Thymus (tissue), 11 donors: ENCODE measurements at regions not wholly inside any gene's neighbourhood (a gene's known extent, or its start where the extent isn't known, plus 50 kb on each side); places are given as distances from the start of the nearest gene placed in this dataset.
"Not testable (repeated sequence)": the region's sequence is repeated elsewhere in the genome, so short reads cannot be mapped to it uniquely, and the experiment has no call there.

Experiments used
- DNase-seq, 9 donors: peaks; one replicate each; pipeline ENCODE4 v3.0.0-alpha.2; 2013; ENCODE audit warnings: low spot score in 9 of 9, low read depth in 6 of 9, missing footprints in 1 of 9
- H3K27ac ChIP-seq, 2 donors: one replicate each; pipeline ENCODE4 v1.5.1; 2013; ENCODE audit warnings: control low read depth in 1 of 2, low read depth in 1 of 2, low read length in 1 of 2, mild to moderate bottlenecking in 1 of 2, moderate library complexity in 1 of 2
- H3K27me3 ChIP-seq, 2 donors: one replicate each; pipeline ENCODE4 v1.5.1; 2013; ENCODE audit warnings: low read length in 1 of 2; ENCODE audit not compliant: control insufficient read depth in 2 of 2, insufficient read depth in 1 of 2
- H3K36me3 ChIP-seq, 2 donors: one replicate each; pipeline ENCODE4 v1.5.1; 2013; ENCODE audit warnings: low read length in 1 of 2, mild to moderate bottlenecking in 1 of 2, moderate library complexity in 1 of 2; ENCODE audit not compliant: control insufficient read depth in 2 of 2, insufficient read depth in 2 of 2
- H3K4me1 ChIP-seq, 2 donors: one replicate each; pipeline ENCODE4 v1.5.1; 2013; ENCODE audit warnings: low read length in 2 of 2; ENCODE audit not compliant: control insufficient read depth in 2 of 2, insufficient read depth in 2 of 2
- H3K4me3 ChIP-seq, 2 donors: one replicate each; pipeline ENCODE4 v1.5.1; 2013; ENCODE audit warnings: low read length in 2 of 2, control low read depth in 1 of 2, mild to moderate bottlenecking in 1 of 2
- H3K9me3 ChIP-seq, 2 donors: one replicate each; pipeline ENCODE4 v1.5.1; 2013; ENCODE audit warnings: low read length in 1 of 2, mild to moderate bottlenecking in 1 of 2; ENCODE audit not compliant: control insufficient read depth in 2 of 2, insufficient read depth in 1 of 2
- WGBS: extraction: QIAGEN DNeasy Blood & Tissue Kit; methylation state at CpG from one replicate; pipeline ENCODE4 v1.1.7; 2013; 5-methylcytosine and 5-hydroxymethylcytosine counted together
- donor health status: healthy.

DNA sequence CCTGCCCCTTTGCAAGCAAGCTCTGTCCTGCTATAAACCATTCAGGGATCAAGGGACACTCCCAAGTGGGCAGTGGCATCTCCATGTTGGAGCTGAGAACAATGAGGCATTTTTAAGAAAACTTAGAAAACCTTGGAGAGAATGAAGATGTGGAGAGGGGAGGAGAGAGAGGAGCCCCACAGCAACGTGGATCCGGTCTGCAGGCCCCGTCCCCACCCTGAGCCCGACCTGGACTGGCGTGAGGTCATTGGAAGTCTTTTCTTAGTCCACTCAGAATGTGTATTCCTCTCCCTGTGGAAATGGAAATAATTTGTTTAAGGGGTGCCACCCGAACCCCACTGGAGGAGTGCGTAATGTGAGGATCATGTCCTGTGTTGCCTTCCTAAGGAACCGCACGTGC is 328.0 kb upstream of the COX7C start:
- H3K4me3 ChIP-seq, H3K36me3 ChIP-seq, DNase-seq, H3K4me1 ChIP-seq, H3K27me3 ChIP-seq, H3K27ac ChIP-seq, H3K9me3 ChIP-seq: not testable (repeated sequence)
- 92% methylated on average over 9 of the region's 9 CpGs for WGBS

GRCh38 chr5:86292811-86293210 is 324.9 kb upstream of the COX7C start:
- H3K27me3 ChIP-seq, H3K4me3 ChIP-seq, H3K4me1 ChIP-seq, H3K27ac ChIP-seq, DNase-seq, H3K36me3 ChIP-seq, H3K9me3 ChIP-seq: not testable (repeated sequence)
- 98% methylated on average over 6 of the region's 6 CpGs for WGBS

GRCh38 chr5:86302643-86303042 is 315.1 kb upstream of the COX7C start:
- not testable (repeated sequence) for H3K9me3 ChIP-seq, H3K27me3 ChIP-seq, DNase-seq, H3K4me3 ChIP-seq, H3K4me1 ChIP-seq, H3K36me3 ChIP-seq, H3K27ac ChIP-seq
- WGBS, result 86% methylated on average over 1 of the region's 1 CpG

DNA sequence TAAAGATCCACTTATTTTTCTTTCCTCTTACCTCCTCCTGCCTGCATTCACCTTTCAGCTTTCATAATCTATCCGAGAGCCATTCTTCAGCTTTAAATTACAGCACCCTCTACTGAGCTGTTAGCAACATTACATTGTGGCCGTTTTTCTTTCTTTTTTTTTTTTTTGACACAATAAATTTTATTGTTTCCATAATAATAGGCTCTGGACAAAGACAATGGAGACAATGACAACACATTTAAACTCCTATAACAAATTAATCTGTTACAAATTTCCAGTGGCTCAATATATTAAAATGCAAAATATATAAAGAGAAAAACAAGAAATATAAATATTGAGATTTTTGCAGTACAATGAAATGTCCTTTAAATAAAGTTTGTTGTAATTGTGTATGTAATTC is 312.7 kb upstream of the COX7C start:
- DNase-seq, H3K36me3 ChIP-seq, H3K27me3 ChIP-seq, H3K4me1 ChIP-seq, H3K4me3 ChIP-seq, H3K9me3 ChIP-seq, H3K27ac ChIP-seq: not testable (repeated sequence)
- WGBS, result 2% methylated on average over 2 of the region's 2 CpGs

DNA sequence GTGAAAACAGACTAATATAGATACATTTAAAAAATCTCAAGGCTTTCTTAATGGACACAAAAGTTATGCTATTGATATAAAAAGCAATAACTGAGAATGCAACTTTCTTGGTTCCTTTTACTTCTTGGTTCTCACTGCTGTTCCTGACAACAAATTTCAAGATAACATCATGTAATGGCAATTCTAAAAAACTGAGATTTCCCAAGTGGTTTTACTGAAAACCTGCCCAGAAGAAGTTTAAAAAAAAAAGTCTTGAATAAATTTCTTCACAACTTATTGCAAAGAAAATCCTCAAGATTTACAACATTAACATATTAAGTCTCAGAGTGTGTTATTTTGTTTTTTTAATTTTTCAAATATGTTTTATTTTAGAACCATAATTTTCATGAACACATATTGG is 302.8 kb upstream of the COX7C start:
- Histone ChIP-seq H3K4me3 (no peak overlapping the region), H3K36me3 (no peaks in the 10 kb centered on the region), H3K27ac (no peak overlapping the region), H3K9me3 (no peaks in the 10 kb centered on the region), H3K4me1 (no peaks in the 10 kb centered on the region), H3K27me3 (no peaks in the 10 kb centered on the region)
- DNase-seq, result no peak

- no peak overlapping the region for H3K27ac ChIP-seq
- H3K4me3 ChIP-seq, result no peak overlapping the region
- H3K9me3 ChIP-seq, result no peaks in the 10 kb centered on the region
- no peaks in the 10 kb centered on the region for H3K4me1 ChIP-seq
- H3K27me3 ChIP-seq, result no peaks in the 10 kb centered on the region
- no peaks in the 10 kb centered on the region for H3K36me3 ChIP-seq
- DNase-seq, result no peak
Measured at GRCh38 chr5:86320266-86320665, 297.5 kb upstream of the COX7C start.

DNA sequence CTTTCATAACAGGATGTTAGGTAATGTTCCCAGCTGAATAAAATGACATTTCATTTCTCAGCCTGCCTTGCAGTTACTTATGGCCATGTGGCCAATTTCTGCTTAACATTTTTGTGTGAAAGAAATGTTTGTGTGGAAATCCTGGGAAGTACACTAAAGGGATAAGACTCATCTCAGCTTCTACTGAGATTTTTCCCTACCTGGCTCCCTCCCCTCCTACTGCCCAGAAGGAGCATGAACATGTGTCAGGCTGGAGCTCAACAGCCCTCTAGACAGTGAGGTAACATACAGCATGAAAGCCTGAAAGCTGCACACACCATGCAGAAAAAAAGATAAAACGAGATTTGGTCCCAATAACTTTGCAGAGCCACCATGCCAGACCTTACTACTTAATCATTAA is 288.4 kb upstream of the COX7C start:
- Histone ChIP-seq H3K4me3 (no peak overlapping the region), H3K27me3 (no peaks in the 10 kb centered on the region), H3K4me1 (no peaks in the 10 kb centered on the region), H3K9me3 (no peaks in the 10 kb centered on the region), H3K27ac (no peak overlapping the region), H3K36me3 (no peaks in the 10 kb centered on the region)
- WGBS, result 73% methylated on average over 1 of the region's 1 CpG
- DNase-seq, result no peak

GRCh38 chr5:86330736-86331135 is 287.0 kb upstream of the COX7C start:
- Histone ChIP-seq H3K27ac (no peak overlapping the region), H3K4me3 (no peak overlapping the region), H3K9me3 (no peaks in the 10 kb centered on the region), H3K36me3 (no peaks in the 10 kb centered on the region), H3K27me3 (no peaks in the 10 kb centered on the region), H3K4me1 (no peaks in the 10 kb centered on the region)
- WGBS, result 98% methylated on average over 2 of the region's 2 CpGs
- no peak for DNase-seq

- Histone ChIP-seq H3K4me1 (no peaks in the 10 kb centered on the region), H3K36me3 (no peaks in the 10 kb centered on the region), H3K9me3 (no peaks in the 10 kb centered on the region), H3K27me3 (no peaks in the 10 kb centered on the region), H3K27ac (no peak overlapping the region), H3K4me3 (no peak overlapping the region)
- DNase-seq, result no peak
- WGBS, result 78% methylated on average over 1 of the region's 1 CpG
Measured at GRCh38 chr5:86332851-86333250, 284.9 kb upstream of the COX7C start.

DNA sequence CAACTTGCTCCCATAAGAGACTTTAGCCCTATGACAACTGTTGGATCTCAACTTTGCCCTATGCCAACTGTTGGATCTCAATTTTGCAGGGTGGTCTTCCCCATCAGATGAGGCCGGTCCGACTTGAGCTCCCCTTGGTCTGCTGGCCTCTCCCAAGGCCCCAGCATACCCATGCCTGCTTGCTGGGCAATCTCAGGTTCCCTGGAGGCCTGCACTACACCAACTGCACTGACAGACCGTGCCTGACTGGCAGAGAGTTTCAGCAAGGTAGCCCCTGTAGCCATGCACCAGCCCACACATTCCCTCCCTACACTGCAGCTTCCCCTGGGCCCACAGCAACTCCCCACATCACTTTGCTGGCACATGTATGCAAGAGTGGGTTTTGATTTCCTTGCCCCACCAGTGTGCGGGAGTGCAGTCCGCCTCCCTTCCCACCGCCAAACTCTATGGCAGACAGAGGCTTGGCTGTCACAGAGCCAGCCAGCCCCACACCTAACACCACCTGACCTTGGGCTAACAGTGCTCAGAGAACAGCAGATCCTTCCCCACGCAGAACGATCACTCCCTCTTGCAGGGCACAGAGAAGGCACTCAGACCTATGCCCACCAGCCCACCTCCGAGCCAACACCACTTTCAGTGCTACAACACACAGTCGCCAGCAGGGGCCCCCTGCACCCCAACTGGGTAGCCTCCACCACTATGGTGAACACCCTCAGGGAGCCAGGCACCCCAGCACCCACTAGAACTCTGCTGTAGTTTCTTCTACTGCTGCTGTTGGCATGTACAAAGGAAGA is 279.9 kb upstream of the COX7C start:
- no peak overlapping the region for H3K27ac ChIP-seq
- no peaks in the 10 kb centered on the region for H3K36me3 ChIP-seq
- H3K9me3 ChIP-seq, result no peaks in the 10 kb centered on the region
- no peaks in the 10 kb centered on the region for H3K4me1 ChIP-seq
- WGBS, result 82% methylated on average over 10 of the region's 10 CpGs
- DNase-seq, result no peak
- no peaks in the 10 kb centered on the region for H3K27me3 ChIP-seq
- no peak overlapping the region for H3K4me3 ChIP-seq
